GM12872 (cell line): ENCODE measurements at regions not wholly inside any gene's neighbourhood (a gene's known extent, or its start where the extent isn't known, plus 50 kb on each side); places are given as distances from the start of the nearest gene placed in this dataset.

Experiments used
- CTCF ChIP-seq: IDR thresholded peaks from 3 replicates; pipeline ENCODE4 v1.5.1; 2011; ENCODE audit warnings: low read depth, mild to moderate bottlenecking, low read length, moderate library complexity; ENCODE audit not compliant: insufficient read depth

- no peak for TF ChIP-seq CTCF
These were observed 963.0 kb downstream of the TDRD15 start for GRCh38 chr2:22086726-22087125.

- TF ChIP-seq CTCF = no peak
These were observed 986.5 kb downstream of the TDRD15 start for GRCh38 chr2:22110244-22110651.

GRCh38 chr2:22124003-22124402 lies 1000.2 kb downstream of the TDRD15 start:
- no peak for TF ChIP-seq CTCF

GRCh38 chr2:22126106-22126505 lies 1002.3 kb downstream of the TDRD15 start:
- no peak for TF ChIP-seq CTCF

GRCh38 chr2:22126978-22127377 lies 1003.2 kb downstream of the TDRD15 start:
- TF ChIP-seq CTCF = no peak

GRCh38 chr2:22134421-22134820 lies 1010.7 kb downstream of the TDRD15 start:
- no peak for TF ChIP-seq CTCF

- TF ChIP-seq CTCF = no peak
These were observed 1012.7 kb downstream of the TDRD15 start for GRCh38 chr2:22136446-22136845.

- TF ChIP-seq CTCF = no peak
These were observed 1020.1 kb downstream of the TDRD15 start for GRCh38 chr2:22143840-22144239.
